Left ventricle myocardium inferior (tissue), 1 donor: ENCODE measurements at regions not wholly inside any gene's neighbourhood (a gene's known extent, or its start where the extent isn't known, plus 50 kb on each side); places are given as distances from the start of the nearest gene placed in this dataset.

Experiments
- DNase-seq: peaks from one replicate; pipeline ENCODE4 v3.0.0-alpha.2; 2020
- H3K27ac ChIP-seq: fragments of 200-600 bp; replicated peaks from 2 replicates; pipeline ENCODE4 v1.8.0; 2021
- H3K27me3 ChIP-seq: fragments of 200-600 bp; 2 replicates; pipeline ENCODE4 v1.8.0; 2021; ENCODE audit warnings: low read depth
- H3K36me3 ChIP-seq: fragments of 200-600 bp; 2 replicates; pipeline ENCODE4 v1.8.0; 2021
- H3K4me1 ChIP-seq: fragments of 200-600 bp; 2 replicates; pipeline ENCODE4 v1.8.0; 2021
- H3K4me3 ChIP-seq: fragments of 200-600 bp; 2 replicates; pipeline ENCODE4 v1.8.0; 2021; ENCODE audit warnings: mild to moderate bottlenecking, moderate library complexity
- H3K9me3 ChIP-seq: fragments of 200-600 bp; replicated peaks from 2 replicates; pipeline ENCODE4 v1.8.0; 2021
- CTCF ChIP-seq: fragments of 200-600 bp; IDR thresholded peaks from 2 replicates; pipeline ENCODE4 v1.8.0; 2021; ENCODE audit warnings: antibody characterized with exemption, mild to moderate bottlenecking, borderline replicate concordance
- intact Hi-C: fragments of 100-400 bp; cut with micrococcal nuclease; formaldehyde crosslinking; loops from one replicate; pipeline ENCODE4 v1.11.0; 2022
- donor health status: DM: no; HTN: yes; CAD: no; lungs with severe emphysema.

GRCh38 chr4:179544496-179544895 is 2102.3 kb upstream of the AGA start:
- H3K4me1 ChIP-seq: no peaks in the 10 kb centered on the region
- H3K9me3 ChIP-seq: peaks cover 24% of the 10 kb centered on the region
- H3K27me3 ChIP-seq: no peaks in the 10 kb centered on the region
- no peak overlapping the region for H3K4me3 ChIP-seq
- intact Hi-C loops: no loop called here
- H3K36me3 ChIP-seq: no peaks in the 10 kb centered on the region
- DNase-seq: no peak
- no peak for TF ChIP-seq CTCF
- no peak overlapping the region for H3K27ac ChIP-seq

- TF ChIP-seq CTCF: no peak
- Histone ChIP-seq H3K27ac (no peak overlapping the region), H3K9me3 (peaks cover 26% of the 10 kb centered on the region), H3K27me3 (no peaks in the 10 kb centered on the region), H3K36me3 (no peaks in the 10 kb centered on the region), H3K4me1 (no peaks in the 10 kb centered on the region), H3K4me3 (no peak overlapping the region)
- no peak for DNase-seq
- intact Hi-C loops: no loop called here
Measured at GRCh38 chr4:179552131-179552530, 2109.9 kb upstream of the AGA start.

- H3K9me3 ChIP-seq: peaks cover 47% of the 10 kb centered on the region
- no peak for TF ChIP-seq CTCF
Measured at GRCh38 chr4:179563741-179564140, 2121.5 kb upstream of the AGA start.

GRCh38 chr4:179569549-179569948 is 2127.3 kb upstream of the AGA start:
- intact Hi-C loops: no loop called here
- TF ChIP-seq CTCF: no peak
- no peaks in the 10 kb centered on the region for H3K27me3 ChIP-seq
- DNase-seq: no peak
- H3K36me3 ChIP-seq: no peaks in the 10 kb centered on the region
- no peak overlapping the region for H3K4me3 ChIP-seq
- H3K4me1 ChIP-seq: no peaks in the 10 kb centered on the region
- no peak overlapping the region for H3K27ac ChIP-seq
- peaks cover 76% of the 10 kb centered on the region for H3K9me3 ChIP-seq

More at GRCh38 chr4:179563741-179564140, 2121.5 kb upstream of the AGA start:
- H3K27ac ChIP-seq: no peak overlapping the region
- no peaks in the 10 kb centered on the region for H3K4me1 ChIP-seq
- no peak for DNase-seq
- no peaks in the 10 kb centered on the region for H3K36me3 ChIP-seq
- no peak overlapping the region for H3K4me3 ChIP-seq
- intact Hi-C loops: no loop called here
- no peaks in the 10 kb centered on the region for H3K27me3 ChIP-seq

- no peak for TF ChIP-seq CTCF
- Histone ChIP-seq H3K4me3 (no peak overlapping the region), H3K27me3 (no peaks in the 10 kb centered on the region), H3K4me1 (no peaks in the 10 kb centered on the region), H3K27ac (no peak overlapping the region), H3K9me3 (peaks cover 32% of the 10 kb centered on the region), H3K36me3 (no peaks in the 10 kb centered on the region)
- intact Hi-C loops: no loop called here
- no peak for DNase-seq
Measured at GRCh38 chr4:179582164-179582905, 2140.1 kb upstream of the AGA start.
